ENCODE measurements at regions not wholly inside any gene's neighbourhood (a gene's known extent, or its start where the extent isn't known, plus 50 kb on each side); places are given as distances from the start of the nearest gene placed in this dataset.

GRCh38 chr6:104325341-104326172, 534.2 kb downstream of the HACE1 start:
- TF ChIP-seq E2F1 (CRISPR knock-in tag; IDR thresholded peaks at IDR 0.05) (no peak), CTCF (IDR thresholded peaks at IDR 0.05 in 2 of 3, conservative IDR thresholded peaks at IDR 0.05 in 1 of 3; ENCODE audit: insufficient read depth in 2 of 3, low read depth in 1 of 3, low read length in 3 of 3) (peak in 2 of 3 experiments; percentile 41 to 55; a peak in 3 of 6 replicates), HDGF (IDR thresholded peaks at IDR 0.05) (no peak), ZFX (CRISPR knock-in tag; IDR thresholded peaks at IDR 0.05) (no peak), ZNF175 (CRISPR knock-in tag; IDR thresholded peaks at IDR 0.05; ENCODE audit: low read depth) (no peak), RBBP5 (IDR thresholded peaks at IDR 0.05; ENCODE audit: borderline replicate concordance, insufficient read depth, low read length, poor library complexity, severe bottlenecking) (no peak), NR2C2 (CRISPR knock-in tag; IDR thresholded peaks at IDR 0.05) (no peak), NR2C2 (tag; IDR thresholded peaks at IDR 0.05) (no peak), ZNF121 (CRISPR knock-in tag; conservative IDR thresholded peaks at IDR 0.05) (no peak), CHD2 (IDR thresholded peaks at IDR 0.05; ENCODE audit: low read depth, low read length) (no peak), ELF4 (CRISPR knock-in tag; IDR thresholded peaks at IDR 0.05) (no peak), SPI1 (IDR thresholded peaks at IDR 0.05; ENCODE audit: borderline replicate concordance, low read depth, low read length) (no peak), SP1 (CRISPR knock-in tag; IDR thresholded peaks at IDR 0.05) (no peak)
